Right lobe of liver (tissue), 6 donors: ENCODE measurements at regions not wholly inside any gene's neighbourhood (a gene's known extent, or its start where the extent isn't known, plus 50 kb on each side); places are given as distances from the start of the nearest gene placed in this dataset.
A peak's percentile ranks its signal among the peaks of the same experiment; 100 is the strongest.

ENCODE experiments used
- ATAC-seq, 4 donors: fragments of 200-7000 bp; cut with Tn5 transposase; one replicate each; pipeline ENCODE4 v1.9.1; 2020; ENCODE audit warnings: mild to moderate bottlenecking in 4 of 4, moderate library complexity in 4 of 4
- DNase-seq, 3 donors: peaks; one replicate each; pipeline ENCODE4 v3.0.0-alpha.2; 2020
- H3K27ac ChIP-seq, 3 donors: fragments of 200-600 bp; one replicate each; pipeline ENCODE4 v1.8.0; 2022
- H3K27me3 ChIP-seq, 2 donors: fragments of 200-600 bp; one replicate each; pipeline ENCODE4 v1.8.0; 2022
- H3K36me3 ChIP-seq, 4 donors: fragments of 200-600 bp; sonication (generic) in 1 of 4; one replicate each; pipeline versions ENCODE4 v1.5.1 to v1.8.0; 2017 to 2022; ENCODE audit warnings: control low read depth in 1 of 4
- H3K4me1 ChIP-seq, 4 donors: fragments of 200-600 bp; sonication (generic) in 1 of 4; one replicate each; pipeline versions ENCODE4 v1.5.1 to v1.8.0; 2017 to 2022; ENCODE audit warnings: control low read depth in 1 of 4
- H3K4me3 ChIP-seq, 3 donors: fragments of 200-600 bp; one replicate each; pipeline ENCODE4 v1.8.0; 2022
- H3K9me3 ChIP-seq, 4 donors: fragments of 200-600 bp; sonication (generic) in 1 of 4; one replicate each; pipeline versions ENCODE4 v1.5.1 to v1.8.0; 2017 to 2022; ENCODE audit warnings: control low read depth in 1 of 4
- POLR2A ChIP-seq: fragments of 450-650 bp; IDR thresholded peaks from one replicate; pipeline ENCODE4 v1.6.1; 2017; ENCODE audit warnings: antibody characterized with exemption, mild to moderate bottlenecking
- WGBS: methylation state at CpG from one replicate; pipeline ENCODE4 v1.1.6; 2018; ENCODE audit warnings: low coverage, low lambda C conversion rate; ENCODE audit not compliant: insufficient coverage; ENCODE audit errors: missing lambda C conversion rate; 5-methylcytosine and 5-hydroxymethylcytosine counted together
- intact Hi-C, 2 donors: fragments of 100-400 bp; cut with DNase I; formaldehyde crosslinking; loops; one replicate each; pipeline versions ENCODE4 v1.11.2 to v1.14.1; 2022
- TF ChIP-seq, protein P1 (sequence below), 4 donors: fragments of 200-600 bp in 3 of 4; fragments of 450-650 bp in 1 of 4; IDR thresholded peaks; one replicate each; pipeline versions ENCODE4 v1.5.1 to v1.8.0; 2016 to 2022; ENCODE audit warnings: antibody characterized with exemption in 4 of 4, mild to moderate bottlenecking in 2 of 4
- donor health status: DM: no; HTN: yes; CAD: no.
- donor health status: DM: no; HTN: no; CAD: no.
- donor health status: DM: no; HTN: no; CAD: no.
- donor health status: DM: no; HTN: yes; CAD: no.
- donor health status: DM: no; HTN: yes; CAD: no.

- H3K4me1 ChIP-seq: no peaks in the 10 kb centered on the region
- no peak overlapping the region for H3K4me3 ChIP-seq
- H3K27ac ChIP-seq: no peak overlapping the region
- no peaks in the 10 kb centered on the region for H3K9me3 ChIP-seq
- H3K27me3 ChIP-seq: no peaks in the 10 kb centered on the region
- ATAC-seq: no peak
- no peak for TF ChIP-seq POLR2A
- TF ChIP-seq, protein P1, sequence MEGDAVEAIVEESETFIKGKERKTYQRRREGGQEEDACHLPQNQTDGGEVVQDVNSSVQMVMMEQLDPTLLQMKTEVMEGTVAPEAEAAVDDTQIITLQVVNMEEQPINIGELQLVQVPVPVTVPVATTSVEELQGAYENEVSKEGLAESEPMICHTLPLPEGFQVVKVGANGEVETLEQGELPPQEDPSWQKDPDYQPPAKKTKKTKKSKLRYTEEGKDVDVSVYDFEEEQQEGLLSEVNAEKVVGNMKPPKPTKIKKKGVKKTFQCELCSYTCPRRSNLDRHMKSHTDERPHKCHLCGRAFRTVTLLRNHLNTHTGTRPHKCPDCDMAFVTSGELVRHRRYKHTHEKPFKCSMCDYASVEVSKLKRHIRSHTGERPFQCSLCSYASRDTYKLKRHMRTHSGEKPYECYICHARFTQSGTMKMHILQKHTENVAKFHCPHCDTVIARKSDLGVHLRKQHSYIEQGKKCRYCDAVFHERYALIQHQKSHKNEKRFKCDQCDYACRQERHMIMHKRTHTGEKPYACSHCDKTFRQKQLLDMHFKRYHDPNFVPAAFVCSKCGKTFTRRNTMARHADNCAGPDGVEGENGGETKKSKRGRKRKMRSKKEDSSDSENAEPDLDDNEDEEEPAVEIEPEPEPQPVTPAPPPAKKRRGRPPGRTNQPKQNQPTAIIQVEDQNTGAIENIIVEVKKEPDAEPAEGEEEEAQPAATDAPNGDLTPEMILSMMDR (IDR thresholded peaks at IDR 0.05): no peak
- no peaks in the 10 kb centered on the region for H3K36me3 ChIP-seq
- intact Hi-C loops: no loop called here
- no peak for DNase-seq
Observed at GRCh38 chr9:71459082-71459481, 309.2 kb downstream of the CEMIP2 start.

DNA sequence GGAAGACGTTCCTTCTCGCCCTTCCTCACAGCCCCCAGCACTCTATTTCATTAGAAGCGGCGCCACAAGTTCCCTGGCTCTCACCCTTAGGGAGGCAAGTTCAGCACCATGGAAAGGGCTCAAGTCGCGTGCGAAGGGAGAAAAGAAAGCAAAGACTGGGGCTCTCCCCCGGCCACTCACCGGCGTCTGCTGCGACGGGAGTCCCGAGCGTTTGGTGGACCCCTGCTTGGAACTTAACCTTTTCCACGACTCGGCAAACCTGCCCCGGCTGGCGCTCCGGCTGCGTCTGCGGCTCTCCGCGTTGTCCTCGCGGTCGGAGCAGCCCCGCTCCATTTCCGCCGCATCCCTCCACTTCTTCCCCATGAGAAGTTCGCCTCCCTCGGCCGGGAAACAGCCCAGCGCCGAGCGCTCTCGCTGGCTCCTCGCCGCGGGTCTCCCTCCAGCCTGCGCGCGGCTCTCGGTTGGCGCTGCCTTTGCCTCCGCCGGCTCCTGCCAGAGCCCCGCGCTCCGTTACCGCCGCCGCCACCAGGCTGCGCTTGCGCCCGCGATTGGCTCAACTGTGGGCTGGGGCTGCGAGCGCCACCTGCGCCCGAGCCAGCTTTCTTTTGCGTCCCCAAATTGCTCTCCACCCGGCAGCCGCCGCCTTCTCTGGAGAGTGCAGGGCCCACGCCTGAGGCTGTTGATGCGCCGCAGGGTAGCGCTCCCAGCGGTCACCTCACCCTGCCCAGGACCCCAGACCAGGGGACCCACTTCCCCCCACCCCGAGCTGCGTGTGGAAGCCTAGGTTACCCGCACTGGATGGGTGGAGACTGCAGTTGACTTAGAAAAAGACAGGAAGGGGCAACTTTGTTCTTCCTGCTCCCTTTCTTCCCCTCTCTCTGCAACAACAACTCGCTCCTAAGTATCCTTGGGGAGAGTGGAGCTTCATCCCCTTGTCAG is 321.6 kb downstream of the CEMIP2 start:
- H3K27me3 ChIP-seq: peaks cover 0 to 11% of the 10 kb centered on the region in 2 donors
- no peak for TF ChIP-seq POLR2A
- TF ChIP-seq, protein P1 (IDR thresholded peaks at IDR 0.05): no peak
- intact Hi-C loops: no loop called here

DNA sequence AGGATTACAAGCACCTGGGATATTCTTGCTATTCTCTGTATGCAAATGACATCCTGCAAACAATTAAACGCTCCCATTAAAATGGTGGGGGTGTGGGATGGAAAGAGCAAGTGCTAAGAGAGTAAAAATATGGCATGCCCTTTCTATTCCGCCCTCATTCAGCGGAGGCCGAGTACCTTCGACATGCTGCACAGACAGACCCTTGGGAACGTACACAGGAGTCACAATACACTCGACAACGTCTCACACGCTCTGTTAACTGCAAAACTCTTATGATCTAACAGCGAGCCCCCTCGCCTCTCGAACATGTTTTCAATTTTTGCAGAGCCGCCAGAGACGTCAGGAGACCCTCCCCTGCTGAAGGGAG is 322.2 kb downstream of the CEMIP2 start:
- intact Hi-C loops: no loop called here
- Histone ChIP-seq H3K4me1 (peaks cover 0 to 4% (median 0%) of the 10 kb centered on the region in 4 donors), H3K36me3 (no peaks in the 10 kb centered on the region), H3K27ac (no peak overlapping the region), H3K27me3 (peaks cover 0 to 11% of the 10 kb centered on the region in 2 donors), H3K9me3 (no peaks in the 10 kb centered on the region), H3K4me3 (no peak overlapping the region)
- ATAC-seq (no peak), DNase-seq (no peak)
- TF ChIP-seq, protein P1 (IDR thresholded peaks at IDR 0.05): no peak
- WGBS: 26% methylated on average over 11 of the region's 14 CpGs

More for the DNA sequence above, 321.6 kb downstream of the CEMIP2 start:
- H3K4me1 ChIP-seq: peaks cover 0 to 4% (median 0%) of the 10 kb centered on the region in 4 donors
- H3K27ac ChIP-seq: no peak overlapping the region
- 4% methylated on average over 32 of the region's 73 CpGs for WGBS
- peak; percentile 24 to 61 (median 39) for DNase-seq
- peak overlapping the region; percentile 12 to 48 (median 39) for H3K4me3 ChIP-seq
- H3K9me3 ChIP-seq: peaks cover 0 to 3% (median 0%) of the 10 kb centered on the region in 4 donors
- no peaks in the 10 kb centered on the region for H3K36me3 ChIP-seq
- peak; percentile 65 to 88 (median 74) for ATAC-seq

- H3K27ac ChIP-seq: no peak overlapping the region
- H3K4me1 ChIP-seq: peaks cover 0 to 4% (median 0%) of the 10 kb centered on the region in 4 donors
- TF ChIP-seq POLR2A: no peak
- TF ChIP-seq, protein P1 (IDR thresholded peaks at IDR 0.05): no peak
- H3K9me3 ChIP-seq: no peaks in the 10 kb centered on the region
- DNase-seq (no peak), ATAC-seq (no peak)
- 75% methylated on average over 3 of the region's 3 CpGs for WGBS
- no peaks in the 10 kb centered on the region for H3K36me3 ChIP-seq
- intact Hi-C loops: no loop called here
- no peak overlapping the region for H3K4me3 ChIP-seq
- peaks cover 0 to 11% of the 10 kb centered on the region in 2 donors for H3K27me3 ChIP-seq
Observed at GRCh38 chr9:71442937-71443336, 321.5 kb upstream of the TRPM3 start.
